GM18517 (cell line): ENCODE measurements at regions not wholly inside any gene's neighbourhood (a gene's known extent, or its start where the extent isn't known, plus 50 kb on each side); places are given as distances from the start of the nearest gene placed in this dataset.
"Not testable (repeated sequence)": the region's sequence is repeated elsewhere in the genome, so short reads cannot be mapped to it uniquely, and the experiment has no call there.

ENCODE experiments used
- ATAC-seq: cut with Tn5 transposase; IDR thresholded peaks from one replicate; pipeline ENCODE4 v1.9.1; 2021; ENCODE audit warnings: mild to moderate bottlenecking, moderate library complexity; ENCODE audit not compliant: unreplicated experiment

GRCh38 chr5:63732880-63733279 lies 229.4 kb downstream of the HTR1A start:
- not testable (repeated sequence) for ATAC-seq

GRCh38 chr5:63727583-63727982 lies 234.7 kb downstream of the HTR1A start:
- no peak for ATAC-seq

GRCh38 chr5:63726496-63726895 lies 235.7 kb downstream of the HTR1A start:
- ATAC-seq, result peak; percentile 69

GRCh38 chr5:63719147-63719546 lies 243.1 kb downstream of the HTR1A start:
- no peak for ATAC-seq

- no peak for ATAC-seq
Measured at GRCh38 chr5:63700241-63700640, 262.0 kb downstream of the HTR1A start.

- ATAC-seq, result no peak
Measured at GRCh38 chr5:63697811-63698210, 264.4 kb downstream of the HTR1A start.

GRCh38 chr5:63690546-63690945 lies 271.7 kb downstream of the HTR1A start:
- ATAC-seq, result no peak

GRCh38 chr5:63687854-63688516 lies 274.3 kb downstream of the HTR1A start:
- ATAC-seq, result no peak

GRCh38 chr5:63686938-63687337 lies 275.3 kb downstream of the HTR1A start:
- no peak for ATAC-seq

- ATAC-seq, result no peak
Measured at GRCh38 chr5:63686181-63686580, 276.1 kb downstream of the HTR1A start.

GRCh38 chr5:63685454-63685853 lies 276.8 kb downstream of the HTR1A start:
- no peak for ATAC-seq

- ATAC-seq, result no peak
Measured at GRCh38 chr5:63674881-63675280, 287.4 kb downstream of the HTR1A start.

GRCh38 chr5:63655043-63655442 lies 307.2 kb downstream of the HTR1A start:
- ATAC-seq, result no peak

- ATAC-seq, result no peak
Measured at GRCh38 chr5:63650581-63650980, 311.7 kb downstream of the HTR1A start.

GRCh38 chr5:63648376-63648775 lies 313.9 kb downstream of the HTR1A start:
- no peak for ATAC-seq

- ATAC-seq, result no peak
Measured at GRCh38 chr5:63629951-63630630, 332.2 kb downstream of the HTR1A start.

GRCh38 chr5:63613442-63613841 lies 348.8 kb downstream of the HTR1A start:
- no peak for ATAC-seq

GRCh38 chr5:63603996-63604395 lies 358.2 kb downstream of the HTR1A start:
- ATAC-seq, result no peak

- ATAC-seq, result no peak
Measured at GRCh38 chr5:63602971-63603370, 359.3 kb downstream of the HTR1A start.

- ATAC-seq, result no peak
Measured at GRCh38 chr5:63596254-63596653, 366.0 kb downstream of the HTR1A start.

GRCh38 chr5:63573380-63573779 lies 388.9 kb downstream of the HTR1A start:
- peak; percentile 56 for ATAC-seq

GRCh38 chr5:63572740-63573139 lies 389.5 kb downstream of the HTR1A start:
- no peak for ATAC-seq

- ATAC-seq, result no peak
Measured at GRCh38 chr5:63570752-63571151, 391.5 kb downstream of the HTR1A start.
